ENCODE measurements at regions not wholly inside any gene's neighbourhood (a gene's known extent, or its start where the extent isn't known, plus 50 kb on each side); places are given as distances from the start of the nearest gene placed in this dataset. TPM values are rescaled to one million over a fixed set of nuclear protein-coding genes. Genes with fewer than 3 reads are reported as not detected.

DNA sequence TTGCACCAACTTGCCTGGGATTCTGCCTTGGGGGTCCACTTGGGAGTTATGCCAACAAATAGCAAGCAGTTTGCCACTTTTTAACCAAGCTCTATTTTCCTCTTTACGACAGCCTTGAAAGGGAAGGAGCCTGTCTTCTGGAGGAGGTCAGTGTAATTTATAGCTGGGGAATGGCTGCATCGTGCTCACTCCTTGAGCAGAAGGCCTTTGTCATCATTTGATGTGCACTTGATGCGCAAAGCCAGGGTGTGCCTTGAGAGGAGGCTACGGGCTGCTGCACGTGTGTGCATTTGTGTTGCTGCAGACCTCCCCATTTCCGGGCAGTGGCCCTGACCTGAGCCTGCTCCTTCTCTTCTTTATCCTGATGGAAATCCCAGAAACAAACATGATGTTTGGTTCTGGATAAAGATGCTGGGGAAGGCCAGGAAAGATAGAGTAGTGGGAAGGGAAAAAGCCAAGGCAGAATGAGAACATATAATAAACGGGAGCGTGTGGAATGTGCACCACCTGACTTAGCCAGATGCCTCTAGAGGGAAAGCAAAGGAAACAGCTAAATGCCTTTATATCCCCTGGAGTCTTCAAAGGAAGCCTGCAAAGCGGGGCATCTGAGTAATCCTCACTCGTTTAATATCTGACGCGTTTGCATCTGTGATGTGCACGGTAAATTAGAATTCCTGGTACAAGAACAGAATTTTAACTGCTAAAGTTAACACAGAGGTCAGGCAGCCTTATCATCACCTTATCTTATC, 68.3 kb upstream of the ZNF521 start:
- no peak for DNase-seq
- WGBS, 2 experiments (ENCODE audit: low coverage in 1 of 2, low lambda C conversion rate in 2 of 2, missing lambda C conversion rate in 2 of 2), result 74 to 75% methylated on average over 13 of the region's 13 CpGs
- Histone ChIP-seq H3K4me3 (no peak overlapping the region), H2AFZ (no peak overlapping the region), H3K4me1 (ENCODE audit: insufficient read depth) (no peaks in the 10 kb centered on the region), H4K20me1 (ENCODE audit: insufficient read depth) (no peaks in the 10 kb centered on the region), H3K27ac (no peak overlapping the region), H3K27me3 (replicated peaks; ENCODE audit: insufficient read depth) (no peaks in the 10 kb centered on the region; the same call in 1 of the 2 replicates), H3K36me3 (ENCODE audit: low read depth) (no peaks in the 10 kb centered on the region), H3K9ac (no peak overlapping the region), H3F3A (ENCODE audit: insufficient read depth) (no peaks in the 10 kb centered on the region), H3K9me3 (ENCODE audit: low read depth) (no peaks in the 10 kb centered on the region), H3K4me2 (ENCODE audit: unreplicated experiment) (no peak overlapping the region), H3K9me2 (ENCODE audit: insufficient read depth) (no peaks in the 10 kb centered on the region), H3K79me2 (ENCODE audit: insufficient read depth) (no peaks in the 10 kb centered on the region)
- TF ChIP-seq EZH2 (IDR thresholded peaks at IDR 0.05; ENCODE audit: insufficient read depth, poor library complexity, severe bottlenecking), result no peak
- TF ChIP-seq EZH2phosphoT487 (IDR thresholded peaks at IDR 0.05; ENCODE audit: insufficient read depth, low read depth), result no peak
- in situ Hi-C loops (cut with MboI), result no loop called here

DNA sequence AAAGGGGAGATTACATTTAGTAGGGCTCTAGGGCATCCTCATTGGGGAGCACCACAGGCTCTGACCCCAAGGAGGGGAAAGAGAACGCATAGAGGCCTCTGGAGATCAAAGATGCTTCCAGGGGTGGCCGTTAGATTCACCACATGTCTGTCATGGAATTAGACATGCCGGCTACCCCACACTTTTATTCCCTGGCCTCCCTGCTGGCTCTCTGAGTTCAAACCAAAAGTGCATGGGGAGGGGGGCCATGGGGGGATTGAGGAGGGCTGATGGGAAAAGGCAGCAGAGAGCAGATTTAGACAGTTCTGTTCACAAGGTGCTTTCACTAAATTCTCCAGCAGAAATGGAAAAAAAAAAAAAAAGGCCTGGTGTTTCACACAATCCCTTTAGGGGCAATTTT, 64.4 kb upstream of the ZNF521 start:
- Histone ChIP-seq H3K27ac (no peak overlapping the region), H3K4me3 (no peak overlapping the region)
- WGBS, 2 experiments (ENCODE audit: low coverage in 1 of 2, low lambda C conversion rate in 2 of 2, missing lambda C conversion rate in 2 of 2), result 36 to 53% methylated on average over 3 of the region's 3 CpGs

DNA sequence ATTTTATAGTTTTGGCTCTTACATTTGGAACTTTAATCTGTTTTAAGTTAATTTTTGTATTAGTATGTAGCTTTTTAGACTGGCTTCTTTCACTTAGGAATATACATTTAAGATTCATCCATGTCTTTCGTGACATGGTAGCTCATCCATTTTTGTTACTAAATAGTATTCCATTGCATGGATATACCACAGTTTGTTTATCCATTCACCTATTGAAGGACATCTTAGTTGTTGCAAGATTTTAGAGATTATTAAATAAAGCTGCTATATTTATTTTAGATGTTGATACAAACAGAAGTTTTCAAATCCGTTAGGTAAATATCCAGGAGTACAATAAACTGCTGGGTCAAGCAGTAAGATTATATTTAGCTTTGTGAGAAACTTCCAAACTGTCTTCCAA, 58.0 kb upstream of the ZNF521 start:
- WGBS, 2 experiments (ENCODE audit: low coverage in 1 of 2, low lambda C conversion rate in 2 of 2, missing lambda C conversion rate in 2 of 2), result 11 to 19% methylated on average over 2 of the region's 2 CpGs
- H3K9me3 ChIP-seq (ENCODE audit: low read depth), result no peaks in the 10 kb centered on the region
- peaks cover 3% of the 10 kb centered on the region; the same call in 1 of the 2 replicates for H3K27me3 ChIP-seq (replicated peaks; ENCODE audit: insufficient read depth)
- no peak overlapping the region for H3K27ac ChIP-seq
- no peak for DNase-seq
- H2AFZ ChIP-seq, result no peak overlapping the region
- H3K4me3 ChIP-seq, result no peak overlapping the region
- H3K9me2 ChIP-seq (ENCODE audit: insufficient read depth), result no peaks in the 10 kb centered on the region
- no peaks in the 10 kb centered on the region for H3K79me2 ChIP-seq (ENCODE audit: insufficient read depth)
- H3K4me2 ChIP-seq (ENCODE audit: unreplicated experiment), result no peak overlapping the region
- no peaks in the 10 kb centered on the region for H3K4me1 ChIP-seq (ENCODE audit: insufficient read depth)
- no peaks in the 10 kb centered on the region for H4K20me1 ChIP-seq (ENCODE audit: insufficient read depth)
- H3K9ac ChIP-seq, result no peak overlapping the region
- in situ Hi-C loops (cut with MboI), result no loop called here
- H3K36me3 ChIP-seq (ENCODE audit: low read depth), result no peaks in the 10 kb centered on the region
- TF ChIP-seq EZH2phosphoT487 (IDR thresholded peaks at IDR 0.05; ENCODE audit: insufficient read depth, low read depth) (no peak), EZH2 (IDR thresholded peaks at IDR 0.05; ENCODE audit: insufficient read depth, poor library complexity, severe bottlenecking) (no peak)
- H3F3A ChIP-seq (ENCODE audit: insufficient read depth), result no peaks in the 10 kb centered on the region

More for the DNA sequence above, 64.4 kb upstream of the ZNF521 start:
- Histone ChIP-seq H3F3A (ENCODE audit: insufficient read depth) (no peaks in the 10 kb centered on the region), H3K27me3 (replicated peaks; ENCODE audit: insufficient read depth) (no peaks in the 10 kb centered on the region; the same call in 1 of the 2 replicates), H3K36me3 (ENCODE audit: low read depth) (no peaks in the 10 kb centered on the region), H3K4me1 (ENCODE audit: insufficient read depth) (no peaks in the 10 kb centered on the region), H3K9me2 (ENCODE audit: insufficient read depth) (no peaks in the 10 kb centered on the region), H4K20me1 (ENCODE audit: insufficient read depth) (no peaks in the 10 kb centered on the region), H2AFZ (no peak overlapping the region), H3K79me2 (ENCODE audit: insufficient read depth) (no peaks in the 10 kb centered on the region), H3K4me2 (ENCODE audit: unreplicated experiment) (no peak overlapping the region), H3K9me3 (ENCODE audit: low read depth) (no peaks in the 10 kb centered on the region), H3K9ac (no peak overlapping the region)
- in situ Hi-C loops (cut with MboI), result no loop called here
- TF ChIP-seq EZH2 (IDR thresholded peaks at IDR 0.05; ENCODE audit: insufficient read depth, poor library complexity, severe bottlenecking) (no peak), EZH2phosphoT487 (IDR thresholded peaks at IDR 0.05; ENCODE audit: insufficient read depth, low read depth) (no peak)
- DNase-seq, result no peak

DNA sequence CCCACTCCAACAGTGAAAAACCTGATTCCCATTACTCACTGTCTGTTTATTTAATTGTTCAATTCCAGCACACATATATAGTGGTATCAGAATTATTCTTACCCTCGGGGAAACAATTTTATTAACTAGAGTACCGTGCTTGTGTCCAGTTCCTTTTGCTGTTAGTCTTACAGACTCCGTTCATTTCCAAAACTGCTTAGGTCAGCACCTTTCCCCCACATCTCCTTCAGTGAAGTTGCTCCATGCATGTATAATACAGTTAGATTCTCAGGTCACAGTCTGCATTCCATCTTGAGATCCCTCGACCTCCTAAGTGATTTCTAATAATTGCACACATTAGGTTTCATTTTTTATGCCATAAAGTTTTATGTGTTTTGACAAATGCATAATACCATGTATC, 56.3 kb upstream of the ZNF521 start:
- TF ChIP-seq EZH2phosphoT487 (IDR thresholded peaks at IDR 0.05; ENCODE audit: insufficient read depth, low read depth), result no peak
- TF ChIP-seq EZH2 (IDR thresholded peaks at IDR 0.05; ENCODE audit: insufficient read depth, poor library complexity, severe bottlenecking), result no peak
- Histone ChIP-seq H3K4me3 (no peak overlapping the region), H3F3A (ENCODE audit: insufficient read depth) (no peaks in the 10 kb centered on the region), H3K79me2 (ENCODE audit: insufficient read depth) (no peaks in the 10 kb centered on the region), H3K4me2 (ENCODE audit: unreplicated experiment) (no peak overlapping the region), H3K9me2 (ENCODE audit: insufficient read depth) (no peaks in the 10 kb centered on the region), H2AFZ (no peak overlapping the region), H4K20me1 (ENCODE audit: insufficient read depth) (no peaks in the 10 kb centered on the region), H3K9me3 (ENCODE audit: low read depth) (no peaks in the 10 kb centered on the region), H3K27ac (no peak overlapping the region), H3K27me3 (replicated peaks; ENCODE audit: insufficient read depth) (peaks cover 13% of the 10 kb centered on the region; the same call in 1 of the 2 replicates), H3K36me3 (ENCODE audit: low read depth) (no peaks in the 10 kb centered on the region), H3K9ac (no peak overlapping the region), H3K4me1 (ENCODE audit: insufficient read depth) (no peaks in the 10 kb centered on the region)
- WGBS, 2 experiments (ENCODE audit: low coverage in 1 of 2, low lambda C conversion rate in 2 of 2, missing lambda C conversion rate in 2 of 2), result 38 to 43% methylated on average over 4 of the region's 4 CpGs
- in situ Hi-C loops (cut with MboI), result no loop called here
- no peak for DNase-seq

Small RNA genes lying in the stretch of these regions (small RNA-seq; reads per million reads assigned to genes)
- not detected for gene AC027229.1 (ENCODE audit: low read depth, low replicate concordance)
- not detected for gene RN7SL97P (ENCODE audit: low read depth, low replicate concordance)

Data from GM23248 (cell line).